BE2C (cell line): ENCODE measurements at regions not wholly inside any gene's neighbourhood (a gene's known extent, or its start where the extent isn't known, plus 50 kb on each side); places are given as distances from the start of the nearest gene placed in this dataset.
"Not testable (repeated sequence)": the region's sequence is repeated elsewhere in the genome, so short reads cannot be mapped to it uniquely, and the experiment has no call there.

Experiments
- DNase-seq: peaks from one replicate; pipeline ENCODE4 v3.0.0-alpha.2; 2020
- H3K27me3 ChIP-seq: fragments of 250-450 bp; sonication (Bioruptor Pico); 2 replicates; pipeline ENCODE4 v1.5.1; 2020; ENCODE audit warnings: mild to moderate bottlenecking
- H3K36me3 ChIP-seq: fragments of 250-450 bp; sonication (Bioruptor Pico); 2 replicates; pipeline ENCODE4 v1.5.1; 2020; ENCODE audit warnings: mild to moderate bottlenecking
- H3K4me1 ChIP-seq: fragments of 250-450 bp; sonication (Bioruptor Pico); 2 replicates; pipeline ENCODE4 v1.5.1; 2020
- H3K4me3 ChIP-seq: 2 replicates; pipeline ENCODE4 v1.5.1; 2011; ENCODE audit warnings: low read depth, low read length
- H3K9me3 ChIP-seq: fragments of 250-450 bp; sonication (Bioruptor Pico); 2 replicates; pipeline ENCODE4 v1.5.1; 2020
- CTCF ChIP-seq: IDR thresholded peaks from 2 replicates; pipeline ENCODE4 v1.5.1; 2012; ENCODE audit warnings: mild to moderate bottlenecking, low read depth, low read length

GRCh38 chr10:33966946-33967345 lies 632.5 kb upstream of the NRP1 start:
- no peaks in the 10 kb centered on the region for H3K36me3 ChIP-seq
- no peaks in the 10 kb centered on the region for H3K9me3 ChIP-seq
- DNase-seq, result no peak
- no peaks in the 10 kb centered on the region for H3K27me3 ChIP-seq
- no peak for TF ChIP-seq CTCF
- 0 out of 2 replicates have a peak, but pooled peaks cover 2% of the 10 kb centered on the region for H3K4me1 ChIP-seq
- H3K4me3 ChIP-seq, result no peak overlapping the region

- H3K4me3 ChIP-seq, result no peak overlapping the region
- no peak for TF ChIP-seq CTCF
- H3K4me1 ChIP-seq, result 0 out of 2 replicates have a peak, but pooled peaks cover 2% of the 10 kb centered on the region
- H3K36me3 ChIP-seq, result no peaks in the 10 kb centered on the region
- no peak for DNase-seq
- no peaks in the 10 kb centered on the region for H3K27me3 ChIP-seq
- no peaks in the 10 kb centered on the region for H3K9me3 ChIP-seq
Observed at GRCh38 chr10:33965795-33966581, 631.5 kb upstream of the NRP1 start.

GRCh38 chr10:33963729-33964128 lies 629.3 kb upstream of the NRP1 start:
- Histone ChIP-seq H3K4me1 (0 out of 2 replicates have a peak, but pooled peaks cover 2% of the 10 kb centered on the region), H3K27me3 (no peaks in the 10 kb centered on the region), H3K4me3 (no peak overlapping the region), H3K9me3 (no peaks in the 10 kb centered on the region), H3K36me3 (no peaks in the 10 kb centered on the region)
- no peak for DNase-seq
- TF ChIP-seq CTCF, result no peak

GRCh38 chr10:33956322-33956721 lies 621.9 kb upstream of the NRP1 start:
- not testable (repeated sequence) for H3K27me3 ChIP-seq, H3K9me3 ChIP-seq, H3K36me3 ChIP-seq, H3K4me1 ChIP-seq, H3K4me3 ChIP-seq, DNase-seq

- no peaks in the 10 kb centered on the region for H3K4me1 ChIP-seq
- H3K27me3 ChIP-seq, result no peaks in the 10 kb centered on the region
- no peak for TF ChIP-seq CTCF
- no peaks in the 10 kb centered on the region for H3K9me3 ChIP-seq
- H3K4me3 ChIP-seq, result no peak overlapping the region
- DNase-seq, result no peak
- no peaks in the 10 kb centered on the region for H3K36me3 ChIP-seq
Observed at GRCh38 chr10:33955676-33956075, 621.2 kb upstream of the NRP1 start.

- Histone ChIP-seq H3K9me3 (no peaks in the 10 kb centered on the region), H3K27me3 (no peaks in the 10 kb centered on the region), H3K36me3 (no peaks in the 10 kb centered on the region), H3K4me1 (no peaks in the 10 kb centered on the region), H3K4me3 (no peak overlapping the region)
- DNase-seq, result no peak
- TF ChIP-seq CTCF, result no peak
Observed at GRCh38 chr10:33952692-33953360, 618.4 kb upstream of the NRP1 start.
